Skeletal muscle satellite cell (primary cell): ENCODE measurements at regions not wholly inside any gene's neighbourhood (a gene's known extent, or its start where the extent isn't known, plus 50 kb on each side); places are given as distances from the start of the nearest gene placed in this dataset.
A peak's percentile ranks its signal among the peaks of the same experiment; 100 is the strongest.

Source experiments
- H3K27me3 ChIP-seq: 2 replicates; pipeline ENCODE4 v1.7.0; 2013; ENCODE audit warnings: low read length; ENCODE audit not compliant: control insufficient read depth, insufficient read depth
- H3K36me3 ChIP-seq: 2 replicates; pipeline ENCODE4 v1.7.0; 2013; ENCODE audit warnings: mild to moderate bottlenecking, control low read depth, low read length; ENCODE audit not compliant: insufficient read depth
- H3K4me1 ChIP-seq: 2 replicates; pipeline ENCODE4 v1.7.0; 2013; ENCODE audit warnings: low read length; ENCODE audit not compliant: control insufficient read depth, insufficient read depth
- H3K4me2 ChIP-seq: 2 replicates; pipeline ENCODE4 v1.7.0; 2013; ENCODE audit warnings: mild to moderate bottlenecking, low read length
- H3K4me3 ChIP-seq: 2 replicates; pipeline ENCODE4 v1.7.0; 2013; ENCODE audit warnings: low read length
- H3K9ac ChIP-seq: 2 replicates; pipeline ENCODE4 v1.7.0; 2013; ENCODE audit warnings: mild to moderate bottlenecking, low read depth, low read length, moderate library complexity
- H3K9me3 ChIP-seq: replicated peaks from 2 replicates; pipeline ENCODE4 v1.7.0; 2013; ENCODE audit warnings: mild to moderate bottlenecking, control low read depth, low read length

GRCh38 chr2:67289921-67290371 is 107.2 kb upstream of the ETAA1 start:
- H3K27me3 ChIP-seq, result no peaks in the 10 kb centered on the region
- no peaks in the 10 kb centered on the region for H3K9me3 ChIP-seq
- peak overlapping the region; percentile 33 for H3K9ac ChIP-seq
- H3K4me3 ChIP-seq, result no peak overlapping the region
- peaks cover 21% of the 10 kb centered on the region for H3K4me1 ChIP-seq
- no peaks in the 10 kb centered on the region for H3K36me3 ChIP-seq
- H3K4me2 ChIP-seq, result peak overlapping the region; percentile 42

GRCh38 chr2:67290451-67291290 is 106.5 kb upstream of the ETAA1 start:
- Histone ChIP-seq H3K4me1 (peaks cover 21% of the 10 kb centered on the region), H3K36me3 (no peaks in the 10 kb centered on the region), H3K4me3 (peak overlapping the region; percentile 13), H3K27me3 (no peaks in the 10 kb centered on the region), H3K9me3 (no peaks in the 10 kb centered on the region), H3K4me2 (peak overlapping the region; percentile 49), H3K9ac (no peak overlapping the region)

GRCh38 chr2:67294218-67294617 is 102.9 kb upstream of the ETAA1 start:
- H3K27me3 ChIP-seq, result no peaks in the 10 kb centered on the region
- no peak overlapping the region for H3K4me3 ChIP-seq
- no peaks in the 10 kb centered on the region for H3K36me3 ChIP-seq
- H3K4me2 ChIP-seq, result no peak overlapping the region
- H3K9me3 ChIP-seq, result no peaks in the 10 kb centered on the region
- H3K9ac ChIP-seq, result no peak overlapping the region
- peaks cover 20% of the 10 kb centered on the region for H3K4me1 ChIP-seq

- H3K36me3 ChIP-seq, result no peaks in the 10 kb centered on the region
- H3K9me3 ChIP-seq, result no peaks in the 10 kb centered on the region
- H3K4me3 ChIP-seq, result no peak overlapping the region
- peaks cover 8% of the 10 kb centered on the region for H3K4me1 ChIP-seq
- H3K4me2 ChIP-seq, result no peak overlapping the region
- no peaks in the 10 kb centered on the region for H3K27me3 ChIP-seq
- H3K9ac ChIP-seq, result no peak overlapping the region
These were observed 101.7 kb upstream of the ETAA1 start for GRCh38 chr2:67295406-67295805.

DNA sequence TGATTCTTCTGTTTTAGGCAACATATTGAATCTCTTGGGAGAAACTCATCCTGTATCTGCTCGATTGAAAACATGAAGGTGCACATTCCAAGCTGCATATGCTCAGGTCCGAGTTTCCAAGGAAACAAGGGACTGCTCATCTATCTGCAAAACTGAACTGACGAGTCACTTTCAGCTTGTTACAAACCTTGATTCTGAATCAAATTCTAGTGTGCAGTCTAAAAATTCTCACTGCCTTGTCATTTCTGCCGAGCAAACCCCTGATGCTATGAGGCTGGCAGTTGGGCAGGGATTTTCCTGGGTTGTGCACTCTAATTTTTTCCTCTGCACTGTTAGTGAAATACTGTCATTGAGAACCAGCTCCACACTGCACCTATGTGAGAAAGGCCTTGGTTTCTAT is 101.3 kb upstream of the ETAA1 start:
- Histone ChIP-seq H3K36me3 (no peaks in the 10 kb centered on the region), H3K4me2 (no peak overlapping the region), H3K9me3 (no peaks in the 10 kb centered on the region), H3K27me3 (no peaks in the 10 kb centered on the region), H3K4me3 (no peak overlapping the region), H3K4me1 (peaks cover 4% of the 10 kb centered on the region), H3K9ac (no peak overlapping the region)

DNA sequence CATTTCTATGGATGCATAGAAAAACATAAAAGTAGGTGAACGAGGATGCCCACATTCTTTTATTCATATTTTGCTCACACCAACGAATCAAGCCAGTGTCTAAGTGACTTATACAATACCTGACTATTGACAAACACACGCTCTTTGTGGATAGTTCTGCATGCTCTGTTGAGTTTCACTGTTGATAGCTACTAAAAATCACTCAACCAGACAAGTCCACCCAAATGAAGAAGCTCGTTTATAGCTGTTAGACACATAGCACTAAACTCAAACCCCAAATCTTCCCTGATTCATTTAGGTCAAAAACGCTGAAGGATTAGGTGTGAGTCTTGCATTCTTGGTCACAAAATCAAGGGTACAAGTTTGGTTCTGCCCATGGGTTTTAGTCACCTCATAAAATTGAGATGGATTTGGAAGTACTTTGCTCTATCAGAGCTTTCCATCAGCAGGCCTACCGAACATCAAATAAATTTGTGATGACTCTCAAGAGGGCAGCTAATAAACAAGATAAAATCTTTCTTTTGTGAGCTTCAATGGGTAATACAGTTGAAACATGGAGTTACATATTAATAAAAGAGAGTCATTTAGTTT is 92.7 kb upstream of the ETAA1 start:
- Histone ChIP-seq H3K27me3 (no peaks in the 10 kb centered on the region), H3K36me3 (no peaks in the 10 kb centered on the region), H3K4me1 (no peaks in the 10 kb centered on the region), H3K9ac (no peak overlapping the region), H3K4me3 (no peak overlapping the region), H3K9me3 (no peaks in the 10 kb centered on the region), H3K4me2 (no peak overlapping the region)

DNA sequence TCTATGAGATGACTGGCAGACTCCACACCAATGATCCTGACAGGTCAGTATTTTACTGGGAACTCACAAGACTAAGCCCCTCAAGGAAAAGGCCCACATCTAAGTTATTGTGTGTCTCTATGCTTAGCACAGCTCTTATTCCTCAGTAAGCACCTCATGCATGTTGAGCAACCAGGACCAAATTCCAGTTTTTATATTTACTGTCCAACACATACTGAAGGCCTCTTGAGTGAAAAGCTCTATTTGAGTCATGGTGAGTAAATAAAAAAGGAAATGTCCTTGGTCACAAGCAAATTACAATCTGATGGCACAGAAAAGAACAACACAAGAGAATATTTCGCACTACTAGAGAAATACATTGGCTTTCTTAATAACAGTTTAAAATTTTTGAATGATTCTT is 87.9 kb upstream of the ETAA1 start:
- Histone ChIP-seq H3K4me1 (peaks cover 13% of the 10 kb centered on the region), H3K9ac (no peak overlapping the region), H3K4me3 (no peak overlapping the region), H3K36me3 (no peaks in the 10 kb centered on the region), H3K4me2 (no peak overlapping the region), H3K9me3 (no peaks in the 10 kb centered on the region), H3K27me3 (no peaks in the 10 kb centered on the region)

GRCh38 chr2:67311536-67311935 is 85.6 kb upstream of the ETAA1 start:
- Histone ChIP-seq H3K4me1 (peaks cover 13% of the 10 kb centered on the region), H3K27me3 (no peaks in the 10 kb centered on the region), H3K9ac (no peak overlapping the region), H3K4me3 (no peak overlapping the region), H3K9me3 (no peaks in the 10 kb centered on the region), H3K4me2 (no peak overlapping the region), H3K36me3 (no peaks in the 10 kb centered on the region)

DNA sequence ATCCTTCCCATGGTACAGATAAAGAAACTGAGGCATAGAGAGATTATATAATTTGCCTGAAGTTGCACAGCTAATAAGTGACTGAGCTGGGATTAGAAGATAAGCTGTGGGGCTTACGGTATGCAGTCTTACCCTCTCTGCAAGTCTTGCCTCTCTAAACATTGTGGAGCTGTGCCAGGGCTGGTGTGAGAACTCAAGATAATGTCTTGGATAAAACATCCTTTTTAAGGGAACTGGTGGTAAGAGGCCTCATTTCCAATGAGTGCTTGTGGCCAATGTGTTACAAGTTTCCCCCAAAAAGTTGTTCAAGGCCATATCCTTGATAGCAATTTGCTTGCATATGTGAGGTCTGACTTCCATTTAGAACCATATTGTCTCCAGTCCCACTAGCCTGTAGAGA is 84.3 kb upstream of the ETAA1 start:
- no peaks in the 10 kb centered on the region for H3K9me3 ChIP-seq
- H3K36me3 ChIP-seq, result no peaks in the 10 kb centered on the region
- no peaks in the 10 kb centered on the region for H3K27me3 ChIP-seq
- no peak overlapping the region for H3K4me2 ChIP-seq
- H3K4me3 ChIP-seq, result no peak overlapping the region
- peaks cover 13% of the 10 kb centered on the region for H3K4me1 ChIP-seq
- no peak overlapping the region for H3K9ac ChIP-seq

GRCh38 chr2:67313536-67313935 is 83.6 kb upstream of the ETAA1 start:
- Histone ChIP-seq H3K4me3 (no peak overlapping the region), H3K9ac (no peak overlapping the region), H3K36me3 (no peaks in the 10 kb centered on the region), H3K27me3 (no peaks in the 10 kb centered on the region), H3K4me1 (peaks cover 13% of the 10 kb centered on the region), H3K9me3 (no peaks in the 10 kb centered on the region), H3K4me2 (no peak overlapping the region)

- no peaks in the 10 kb centered on the region for H3K36me3 ChIP-seq
- no peak overlapping the region for H3K4me3 ChIP-seq
- H3K9ac ChIP-seq, result no peak overlapping the region
- no peaks in the 10 kb centered on the region for H3K9me3 ChIP-seq
- H3K4me2 ChIP-seq, result no peak overlapping the region
- H3K4me1 ChIP-seq, result peaks cover 5% of the 10 kb centered on the region
- no peaks in the 10 kb centered on the region for H3K27me3 ChIP-seq
These were observed 79.1 kb upstream of the ETAA1 start for GRCh38 chr2:67318031-67318430.

DNA sequence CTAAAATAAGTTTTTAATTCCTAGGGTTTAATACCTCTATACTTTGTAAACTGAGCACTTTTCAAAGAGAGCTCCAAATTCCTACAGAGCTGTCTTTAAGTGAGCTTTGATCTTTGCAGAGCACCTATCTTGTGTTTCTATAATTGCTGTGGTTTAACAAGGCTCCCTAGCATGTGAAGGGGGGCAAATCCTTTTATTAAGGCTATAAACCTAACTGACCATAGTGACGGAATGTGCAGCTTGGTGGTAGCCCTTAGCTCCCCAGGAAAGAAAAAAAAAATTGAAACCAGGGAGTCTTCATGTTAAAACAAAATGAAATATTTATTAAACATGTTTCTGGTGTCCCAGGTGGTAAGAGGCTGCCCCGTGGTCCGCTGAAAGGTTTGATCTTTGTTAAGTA is 78.6 kb upstream of the ETAA1 start:
- no peaks in the 10 kb centered on the region for H3K9me3 ChIP-seq
- H3K9ac ChIP-seq, result no peak overlapping the region
- no peak overlapping the region for H3K4me3 ChIP-seq
- H3K36me3 ChIP-seq, result no peaks in the 10 kb centered on the region
- no peak overlapping the region for H3K4me2 ChIP-seq
- H3K27me3 ChIP-seq, result no peaks in the 10 kb centered on the region
- H3K4me1 ChIP-seq, result peaks cover 5% of the 10 kb centered on the region
